ENCODE measurements at regions not wholly inside any gene's neighbourhood (a gene's known extent, or its start where the extent isn't known, plus 50 kb on each side); places are given as distances from the start of the nearest gene placed in this dataset.

GRCh38 chr12:131407221-131408035 lies 303.5 kb upstream of the SFSWAP start:
- Histone ChIP-seq H4K20me1 (ENCODE audit: insufficient read depth, low read length) (no peaks in the 10 kb centered on the region), H3K9me2 (ENCODE audit: low read depth, low read length) (no peaks in the 10 kb centered on the region), H3K9ac (ENCODE audit: low read length) (no peak overlapping the region), H3K4me2 (ENCODE audit: low read length) (no peak overlapping the region), H3K4me1 (ENCODE audit: insufficient read depth, low read length, severe bottlenecking) (no peaks in the 10 kb centered on the region), H3F3A (ENCODE audit: insufficient read depth, low read length) (no peaks in the 10 kb centered on the region), H3K9me3 (ENCODE audit: low read length) (no peaks in the 10 kb centered on the region), H3K27me3 (ENCODE audit: insufficient read depth, low read length) (no peaks in the 10 kb centered on the region), H3K36me3 (ENCODE audit: insufficient read depth, low read length) (no peaks in the 10 kb centered on the region), H3K4me3 (ENCODE audit: low read depth, low read length, poor library complexity, severe bottlenecking) (no peak overlapping the region), H3K27ac (ENCODE audit: low read depth, low read length, poor library complexity, severe bottlenecking) (no peak overlapping the region), H3K79me2 (ENCODE audit: insufficient read depth, low read length) (no peaks in the 10 kb centered on the region), H2AFZ (ENCODE audit: low read length) (no peak overlapping the region)
- TF ChIP-seq CTCF (IDR thresholded peaks at IDR 0.05; ENCODE audit: low read length) (no peak), EZH2 (IDR thresholded peaks at IDR 0.05; ENCODE audit: borderline replicate concordance, low read length) (no peak)

GRCh38 chr12:131408036-131408365 lies 302.9 kb upstream of the SFSWAP start:
- no peak overlapping the region for H3K4me3 ChIP-seq (ENCODE audit: low read depth, low read length, poor library complexity, severe bottlenecking)
- no peaks in the 10 kb centered on the region for H3K4me1 ChIP-seq (ENCODE audit: insufficient read depth, low read length, severe bottlenecking)
- TF ChIP-seq CTCF (IDR thresholded peaks at IDR 0.05; ENCODE audit: low read length) (no peak), EZH2 (IDR thresholded peaks at IDR 0.05; ENCODE audit: borderline replicate concordance, low read length) (no peak)
- H3K4me2 ChIP-seq (ENCODE audit: low read length): no peak overlapping the region
- H3K9me3 ChIP-seq (ENCODE audit: low read length): no peaks in the 10 kb centered on the region
- H2AFZ ChIP-seq (ENCODE audit: low read length): no peak overlapping the region
- no peak overlapping the region for H3K27ac ChIP-seq (ENCODE audit: low read depth, low read length, poor library complexity, severe bottlenecking)
- no peaks in the 10 kb centered on the region for H3K79me2 ChIP-seq (ENCODE audit: insufficient read depth, low read length)
- no peaks in the 10 kb centered on the region for H4K20me1 ChIP-seq (ENCODE audit: insufficient read depth, low read length)
- H3K36me3 ChIP-seq (ENCODE audit: insufficient read depth, low read length): no peaks in the 10 kb centered on the region
- H3K9ac ChIP-seq (ENCODE audit: low read length): no peak overlapping the region
- no peaks in the 10 kb centered on the region for H3K9me2 ChIP-seq (ENCODE audit: low read depth, low read length)
- H3F3A ChIP-seq (ENCODE audit: insufficient read depth, low read length): no peaks in the 10 kb centered on the region
- H3K27me3 ChIP-seq (ENCODE audit: insufficient read depth, low read length): no peaks in the 10 kb centered on the region

GRCh38 chr12:131408484-131408883 lies 302.4 kb upstream of the SFSWAP start:
- H3K9me2 ChIP-seq (ENCODE audit: low read depth, low read length): no peaks in the 10 kb centered on the region
- H4K20me1 ChIP-seq (ENCODE audit: insufficient read depth, low read length): no peaks in the 10 kb centered on the region
- H3K4me3 ChIP-seq (ENCODE audit: low read depth, low read length, poor library complexity, severe bottlenecking): no peak overlapping the region
- H3K36me3 ChIP-seq (ENCODE audit: insufficient read depth, low read length): no peaks in the 10 kb centered on the region
- TF ChIP-seq EZH2 (IDR thresholded peaks at IDR 0.05; ENCODE audit: borderline replicate concordance, low read length) (no peak), CTCF (IDR thresholded peaks at IDR 0.05; ENCODE audit: low read length) (no peak)
- no peak overlapping the region for H3K27ac ChIP-seq (ENCODE audit: low read depth, low read length, poor library complexity, severe bottlenecking)
- no peak overlapping the region for H2AFZ ChIP-seq (ENCODE audit: low read length)
- no peaks in the 10 kb centered on the region for H3K79me2 ChIP-seq (ENCODE audit: insufficient read depth, low read length)
- no peak overlapping the region for H3K9ac ChIP-seq (ENCODE audit: low read length)
- no peak overlapping the region for H3K4me2 ChIP-seq (ENCODE audit: low read length)
- no peaks in the 10 kb centered on the region for H3F3A ChIP-seq (ENCODE audit: insufficient read depth, low read length)
- H3K4me1 ChIP-seq (ENCODE audit: insufficient read depth, low read length, severe bottlenecking): no peaks in the 10 kb centered on the region
- H3K9me3 ChIP-seq (ENCODE audit: low read length): no peaks in the 10 kb centered on the region
- no peaks in the 10 kb centered on the region for H3K27me3 ChIP-seq (ENCODE audit: insufficient read depth, low read length)

Data from OCI-LY1 (cell line).